GM12878 (cell line): ENCODE measurements at regions not wholly inside any gene's neighbourhood (a gene's known extent, or its start where the extent isn't known, plus 50 kb on each side); places are given as distances from the start of the nearest gene placed in this dataset.

Experiments used
- ATAC-seq: fragments of 200-7000 bp; cut with Tn5 transposase; 3 replicates; pipeline ENCODE4 v1.9.1; 2020; ENCODE audit warnings: mild to moderate bottlenecking, moderate library complexity
- BruUV-seq: library from RNA; stranded (reverse); fragments of 400-500 nt; replicated peaks from 2 replicates; lab custom pipeline; 2021; lab: Mats Ljungman, UMichigan
- CTCF ChIA-PET: fragments of 300-600 bp; sonication (Branson Sonifier 250); formaldehyde crosslinking; extraction: SDS; loops from one replicate; lab custom pipeline; 2021; ENCODE audit warnings: inconsistent platforms; lab: Yijun Ruan, JAX
- POLR2A ChIA-PET: fragments of 350-600 bp; formaldehyde crosslinking; extraction: SDS; loops from one replicate; lab custom pipeline; 2021; ENCODE audit warnings: inconsistent platforms; lab: Charles Lee
- RAD21 ChIA-PET: fragments of 300-600 bp; sonication (Branson Sonifier 250); formaldehyde crosslinking; loops from one replicate; lab custom pipeline; 2023; ENCODE audit warnings: antibody characterized with exemption; ENCODE audit not compliant: unreplicated experiment; lab: Charles Lee
- SMC1A ChIA-PET: fragments of 300-600 bp; sonication (Branson Sonifier 250); formaldehyde crosslinking; loops from one replicate; lab custom pipeline; 2023; ENCODE audit not compliant: unreplicated experiment, uncharacterized antibody; lab: Charles Lee
- DNase-seq: peaks from one replicate; pipeline ENCODE4 v3.0.0-alpha.2; 2011; ENCODE audit warnings: low read depth, low spot score
- FAIRE-seq: peaks from 3 replicates; lab custom pipeline; 2011; peaks lifted over from hg19 to GRCh38; lab: Jason Lieb, UNC
- H2AFZ ChIP-seq: 2 replicates; pipeline ENCODE4 v1.6.0; 2011; ENCODE audit warnings: low read depth, low read length, control low read depth; ENCODE audit not compliant: control insufficient read depth
- H3K27ac ChIP-seq: 2 replicates; pipeline ENCODE4 v1.5.1; 2011; ENCODE audit warnings: control low read depth; ENCODE audit not compliant: control insufficient read depth, insufficient read depth
- H3K27me3 ChIP-seq, 2 experiments: replicated peaks in 1 of 2; 2 replicates each; pipeline versions ENCODE4 v1.6.0 to v1.6.1; 2011; ENCODE audit warnings: low read length in 1 of 2; ENCODE audit not compliant: control insufficient read depth in 2 of 2, insufficient read depth in 2 of 2
- H3K36me3 ChIP-seq, 2 experiments: 2 replicates each; pipeline ENCODE4 v1.5.1; 2011; ENCODE audit warnings: low read length in 1 of 2; ENCODE audit not compliant: control insufficient read depth in 2 of 2, insufficient read depth in 2 of 2
- H3K4me1 ChIP-seq: 2 replicates; pipeline ENCODE4 v1.6.1; 2011; ENCODE audit warnings: mild to moderate bottlenecking, low read length, moderate library complexity, mixed read lengths; ENCODE audit not compliant: control insufficient read depth, insufficient read depth
- H3K4me2 ChIP-seq: 2 replicates; pipeline ENCODE4 v1.6.0; 2011; ENCODE audit warnings: control low read depth; ENCODE audit not compliant: control insufficient read depth, insufficient read depth
- H3K4me3 ChIP-seq: fragments of 200-600 bp; sonication (generic); 2 replicates; pipeline ENCODE4 v1.5.1; 2016
- H3K79me2 ChIP-seq: 2 replicates; pipeline ENCODE4 v1.6.0; 2011; ENCODE audit warnings: low read length; ENCODE audit not compliant: control insufficient read depth, insufficient read depth
- H3K9ac ChIP-seq: 2 replicates; pipeline ENCODE4 v1.8.0; 2011; ENCODE audit warnings: low read length, control low read depth, mixed read lengths; ENCODE audit not compliant: control insufficient read depth, insufficient read depth
- H3K9me3 ChIP-seq: replicated peaks from 3 replicates; pipeline ENCODE4 v1.5.1; 2011; ENCODE audit warnings: mild to moderate bottlenecking, low read length; ENCODE audit not compliant: control insufficient read depth, insufficient read depth
- H4K20me1 ChIP-seq: 2 replicates; pipeline ENCODE4 v1.6.0; 2011; ENCODE audit not compliant: control insufficient read depth, insufficient read depth
- CREB1 ChIP-seq: IDR thresholded peaks from 2 replicates; pipeline ENCODE4 v1.6.1; 2012; ENCODE audit warnings: low read depth, mild to moderate bottlenecking, inconsistent platforms
- EP300 ChIP-seq, 2 experiments: fragments of 150-350 bp in 1 of 2; IDR thresholded peaks; 2 replicates each; pipeline ENCODE4 v1.6.1; 2011 to 2012; ENCODE audit warnings: low read depth in 2 of 2, low read length in 2 of 2, borderline replicate concordance in 1 of 2, improper control_type of control experiment in 1 of 2, inconsistent platforms in 1 of 2; ENCODE audit not compliant: control insufficient read depth in 1 of 2
- ETV6 ChIP-seq, 2 experiments: fragments of 450-650 bp in 1 of 2; IDR thresholded peaks in 1 of 2; conservative IDR thresholded peaks in 1 of 2; 2 replicates each; pipeline ENCODE4 v1.6.1; 2014; ENCODE audit warnings: antibody characterized with exemption in 1 of 2, borderline replicate concordance in 1 of 2, low read depth in 1 of 2, mild to moderate bottlenecking in 1 of 2, moderate library complexity in 1 of 2
- FOXK2 ChIP-seq: fragments of 450-650 bp; IDR thresholded peaks from 2 replicates; pipeline ENCODE4 v1.6.1; 2017; ENCODE audit warnings: mild to moderate bottlenecking, moderate library complexity
- MYB ChIP-seq: fragments of 150-350 bp; IDR thresholded peaks from 2 replicates; pipeline ENCODE4 v1.6.1; 2014; ENCODE audit warnings: mild to moderate bottlenecking, low read depth, low read length, borderline replicate concordance
- NFXL1 ChIP-seq: fragments of 450-650 bp; IDR thresholded peaks from 2 replicates; pipeline ENCODE4 v1.6.1; 2017; ENCODE audit warnings: antibody characterized with exemption, mild to moderate bottlenecking, borderline replicate concordance
- NKRF ChIP-seq: fragments of 450-650 bp; conservative IDR thresholded peaks from 2 replicates; pipeline ENCODE4 v1.6.1; 2017; ENCODE audit warnings: mild to moderate bottlenecking, moderate library complexity
- SKIL ChIP-seq: fragments of 450-650 bp; IDR thresholded peaks from 2 replicates; pipeline ENCODE4 v1.6.1; 2017; ENCODE audit warnings: mild to moderate bottlenecking, low read depth, inconsistent platforms; ENCODE audit not compliant: poor library complexity, severe bottlenecking
- SMAD1 ChIP-seq: fragments of 450-650 bp; IDR thresholded peaks from 2 replicates; pipeline ENCODE4 v1.6.1; 2018; ENCODE audit warnings: mild to moderate bottlenecking, low read depth; ENCODE audit not compliant: partially characterized antibody
- WGBS: methylation state at CpG from one replicate; pipeline ENCODE4 v1.1.6; 2016; ENCODE audit warnings: low lambda C conversion rate; ENCODE audit not compliant: insufficient replicate concordance, insufficient coverage; ENCODE audit errors: missing lambda C conversion rate; 5-methylcytosine and 5-hydroxymethylcytosine counted together
- in situ Hi-C: fragments of 300-500 bp; cut with MboI; formaldehyde crosslinking; loops from 9 replicates; pipeline ENCODE4 v1.14.3; 2018; ENCODE audit warnings: mixed read lengths
- intact Hi-C: fragments of 100-400 bp; cut with micrococcal nuclease; formaldehyde crosslinking; loops from one replicate; pipeline ENCODE4 v1.14.2; 2022; ENCODE audit not compliant: unreplicated experiment
- TF ChIP-seq, protein P1 (sequence below): IDR thresholded peaks from 2 replicates; pipeline ENCODE4 v1.6.1; 2012; ENCODE audit warnings: mild to moderate bottlenecking, low read depth, low read length

DNA sequence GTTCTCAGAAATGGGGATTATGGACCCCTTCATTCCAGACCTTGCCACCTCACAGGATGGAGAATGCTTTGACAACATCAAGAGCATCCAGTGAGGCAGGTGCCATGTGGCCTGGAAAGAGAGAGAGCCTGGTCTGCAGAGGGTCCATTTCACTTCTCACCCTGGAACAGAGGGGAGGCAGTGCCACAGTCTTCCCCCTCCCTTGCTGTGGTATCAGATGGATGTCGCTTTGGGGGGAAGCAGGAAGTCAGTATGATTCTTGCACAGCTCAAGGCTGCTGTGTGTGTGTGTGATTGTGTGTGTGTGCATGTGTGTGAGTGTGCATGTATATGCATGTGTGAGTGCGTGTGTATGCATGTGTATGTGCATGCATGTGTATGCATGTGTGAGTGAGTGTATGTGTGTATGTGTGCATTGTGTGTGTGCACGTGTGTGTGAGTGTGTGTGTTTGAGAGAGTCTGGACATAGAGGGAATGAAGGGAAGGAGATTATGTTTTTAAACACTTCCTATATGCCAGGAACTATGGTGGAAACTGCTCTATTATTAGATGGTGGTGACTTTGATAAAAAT is 328.6 kb upstream of the CLNK start:
- intact Hi-C loops: no loop called here
- Histone ChIP-seq H3K4me3 (no peak overlapping the region), H3K27me3 (no peaks in the 10 kb centered on the region)
- no peak for TF ChIP-seq SMAD1
- no peak for TF ChIP-seq FOXK2
- TF ChIP-seq MYB: no peak
- TF ChIP-seq NFXL1: no peak
- no peak for TF ChIP-seq NKRF
- TF ChIP-seq, protein P1, sequence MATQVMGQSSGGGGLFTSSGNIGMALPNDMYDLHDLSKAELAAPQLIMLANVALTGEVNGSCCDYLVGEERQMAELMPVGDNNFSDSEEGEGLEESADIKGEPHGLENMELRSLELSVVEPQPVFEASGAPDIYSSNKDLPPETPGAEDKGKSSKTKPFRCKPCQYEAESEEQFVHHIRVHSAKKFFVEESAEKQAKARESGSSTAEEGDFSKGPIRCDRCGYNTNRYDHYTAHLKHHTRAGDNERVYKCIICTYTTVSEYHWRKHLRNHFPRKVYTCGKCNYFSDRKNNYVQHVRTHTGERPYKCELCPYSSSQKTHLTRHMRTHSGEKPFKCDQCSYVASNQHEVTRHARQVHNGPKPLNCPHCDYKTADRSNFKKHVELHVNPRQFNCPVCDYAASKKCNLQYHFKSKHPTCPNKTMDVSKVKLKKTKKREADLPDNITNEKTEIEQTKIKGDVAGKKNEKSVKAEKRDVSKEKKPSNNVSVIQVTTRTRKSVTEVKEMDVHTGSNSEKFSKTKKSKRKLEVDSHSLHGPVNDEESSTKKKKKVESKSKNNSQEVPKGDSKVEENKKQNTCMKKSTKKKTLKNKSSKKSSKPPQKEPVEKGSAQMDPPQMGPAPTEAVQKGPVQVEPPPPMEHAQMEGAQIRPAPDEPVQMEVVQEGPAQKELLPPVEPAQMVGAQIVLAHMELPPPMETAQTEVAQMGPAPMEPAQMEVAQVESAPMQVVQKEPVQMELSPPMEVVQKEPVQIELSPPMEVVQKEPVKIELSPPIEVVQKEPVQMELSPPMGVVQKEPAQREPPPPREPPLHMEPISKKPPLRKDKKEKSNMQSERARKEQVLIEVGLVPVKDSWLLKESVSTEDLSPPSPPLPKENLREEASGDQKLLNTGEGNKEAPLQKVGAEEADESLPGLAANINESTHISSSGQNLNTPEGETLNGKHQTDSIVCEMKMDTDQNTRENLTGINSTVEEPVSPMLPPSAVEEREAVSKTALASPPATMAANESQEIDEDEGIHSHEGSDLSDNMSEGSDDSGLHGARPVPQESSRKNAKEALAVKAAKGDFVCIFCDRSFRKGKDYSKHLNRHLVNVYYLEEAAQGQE: no peak
- TF ChIP-seq CREB1: no peak
- no peak for TF ChIP-seq EP300 (IDR thresholded peaks at IDR 0.05; ENCODE audit: borderline replicate concordance in 1 of 2, control insufficient read depth in 1 of 2, low read depth in 2 of 2, low read length in 2 of 2)
- TF ChIP-seq ETV6 (conservative IDR thresholded peaks at IDR 0.05 in 1 of 2, IDR thresholded peaks at IDR 0.05 in 1 of 2; ENCODE audit: borderline replicate concordance in 1 of 2, low read depth in 1 of 2): no peak
- no peak for TF ChIP-seq SKIL
- TF ChIP-seq, all 136 proteins: peak for 0
- WGBS: 60% methylated on average over 3 of the region's 3 CpGs
- BruUV-seq: no TSS peak
- FAIRE-seq: no peak
- no peaks in the 10 kb centered on the region for H4K20me1 ChIP-seq
- POLR2A ChIA-PET: no interaction called here
- H2AFZ ChIP-seq: no peak overlapping the region
- no peaks in the 10 kb centered on the region for H3K4me1 ChIP-seq
- RAD21 ChIA-PET: no interaction called here
- no peaks in the 10 kb centered on the region for H3K79me2 ChIP-seq
- H3K36me3 ChIP-seq: no peaks in the 10 kb centered on the region
- in situ Hi-C loops: no loop called here
- no peak for ATAC-seq
- no peak overlapping the region for H3K9ac ChIP-seq
- H3K9me3 ChIP-seq: no peaks in the 10 kb centered on the region; the same call in 2 of the 3 replicates
- no peak overlapping the region for H3K27ac ChIP-seq
- CTCF ChIA-PET: no interaction called here
- no peak overlapping the region for H3K4me2 ChIP-seq
- DNase-seq: no peak
- SMC1A ChIA-PET: no interaction called here
